Neural cell (in vitro differentiated cells): ENCODE measurements at regions not wholly inside any gene's neighbourhood (a gene's known extent, or its start where the extent isn't known, plus 50 kb on each side); places are given as distances from the start of the nearest gene placed in this dataset.

Source experiments
- EP300 ChIP-seq: fragments of 450-650 bp; conservative IDR thresholded peaks from 2 replicates; pipeline ENCODE4 v1.6.1; 2014; ENCODE audit warnings: antibody characterized with exemption, mild to moderate bottlenecking, moderate library complexity; ENCODE audit not compliant: poor library complexity, severe bottlenecking
- EZH2 ChIP-seq: fragments of 200-600, 300-800 bp; shearing (Covaris generic), sonication (generic); IDR thresholded peaks from 2 replicates; pipeline ENCODE4 v1.6.1; 2014; ENCODE audit warnings: antibody characterized with exemption, low read length, borderline replicate concordance, mild to moderate bottlenecking; ENCODE audit not compliant: insufficient read depth, poor library complexity, severe bottlenecking
- MXI1 ChIP-seq: fragments of 450-650 bp; conservative IDR thresholded peaks from 2 replicates; pipeline ENCODE4 v1.6.1; 2014; ENCODE audit warnings: antibody characterized with exemption, mild to moderate bottlenecking; ENCODE audit not compliant: poor library complexity, severe bottlenecking
- POLR2AphosphoS5 ChIP-seq: IDR thresholded peaks from 2 replicates; pipeline ENCODE4 v1.6.1; 2012
- RAD21 ChIP-seq: fragments of 450-650 bp; conservative IDR thresholded peaks from 2 replicates; pipeline ENCODE4 v1.6.1; 2014; ENCODE audit warnings: antibody characterized with exemption, mild to moderate bottlenecking, moderate library complexity
- TF ChIP-seq, protein P1 (sequence below): fragments of 450-650 bp; IDR thresholded peaks from 2 replicates; pipeline ENCODE4 v1.5.1; 2014; ENCODE audit warnings: antibody characterized with exemption, mild to moderate bottlenecking, moderate library complexity; ENCODE audit not compliant: poor library complexity, severe bottlenecking
- TF ChIP-seq, protein P2 (sequence below): IDR thresholded peaks from 2 replicates; pipeline ENCODE4 v1.6.1; 2012; ENCODE audit warnings: borderline replicate concordance

GRCh38 chr10:94093286-94093905 is 99.7 kb downstream of the PLCE1 start:
- TF ChIP-seq EP300 (no peak), RAD21 (no peak), MXI1 (no peak), EZH2 (no peak), POLR2AphosphoS5 (no peak)
- TF ChIP-seq, protein P1, sequence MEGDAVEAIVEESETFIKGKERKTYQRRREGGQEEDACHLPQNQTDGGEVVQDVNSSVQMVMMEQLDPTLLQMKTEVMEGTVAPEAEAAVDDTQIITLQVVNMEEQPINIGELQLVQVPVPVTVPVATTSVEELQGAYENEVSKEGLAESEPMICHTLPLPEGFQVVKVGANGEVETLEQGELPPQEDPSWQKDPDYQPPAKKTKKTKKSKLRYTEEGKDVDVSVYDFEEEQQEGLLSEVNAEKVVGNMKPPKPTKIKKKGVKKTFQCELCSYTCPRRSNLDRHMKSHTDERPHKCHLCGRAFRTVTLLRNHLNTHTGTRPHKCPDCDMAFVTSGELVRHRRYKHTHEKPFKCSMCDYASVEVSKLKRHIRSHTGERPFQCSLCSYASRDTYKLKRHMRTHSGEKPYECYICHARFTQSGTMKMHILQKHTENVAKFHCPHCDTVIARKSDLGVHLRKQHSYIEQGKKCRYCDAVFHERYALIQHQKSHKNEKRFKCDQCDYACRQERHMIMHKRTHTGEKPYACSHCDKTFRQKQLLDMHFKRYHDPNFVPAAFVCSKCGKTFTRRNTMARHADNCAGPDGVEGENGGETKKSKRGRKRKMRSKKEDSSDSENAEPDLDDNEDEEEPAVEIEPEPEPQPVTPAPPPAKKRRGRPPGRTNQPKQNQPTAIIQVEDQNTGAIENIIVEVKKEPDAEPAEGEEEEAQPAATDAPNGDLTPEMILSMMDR, result no peak
- TF ChIP-seq, protein P2, sequence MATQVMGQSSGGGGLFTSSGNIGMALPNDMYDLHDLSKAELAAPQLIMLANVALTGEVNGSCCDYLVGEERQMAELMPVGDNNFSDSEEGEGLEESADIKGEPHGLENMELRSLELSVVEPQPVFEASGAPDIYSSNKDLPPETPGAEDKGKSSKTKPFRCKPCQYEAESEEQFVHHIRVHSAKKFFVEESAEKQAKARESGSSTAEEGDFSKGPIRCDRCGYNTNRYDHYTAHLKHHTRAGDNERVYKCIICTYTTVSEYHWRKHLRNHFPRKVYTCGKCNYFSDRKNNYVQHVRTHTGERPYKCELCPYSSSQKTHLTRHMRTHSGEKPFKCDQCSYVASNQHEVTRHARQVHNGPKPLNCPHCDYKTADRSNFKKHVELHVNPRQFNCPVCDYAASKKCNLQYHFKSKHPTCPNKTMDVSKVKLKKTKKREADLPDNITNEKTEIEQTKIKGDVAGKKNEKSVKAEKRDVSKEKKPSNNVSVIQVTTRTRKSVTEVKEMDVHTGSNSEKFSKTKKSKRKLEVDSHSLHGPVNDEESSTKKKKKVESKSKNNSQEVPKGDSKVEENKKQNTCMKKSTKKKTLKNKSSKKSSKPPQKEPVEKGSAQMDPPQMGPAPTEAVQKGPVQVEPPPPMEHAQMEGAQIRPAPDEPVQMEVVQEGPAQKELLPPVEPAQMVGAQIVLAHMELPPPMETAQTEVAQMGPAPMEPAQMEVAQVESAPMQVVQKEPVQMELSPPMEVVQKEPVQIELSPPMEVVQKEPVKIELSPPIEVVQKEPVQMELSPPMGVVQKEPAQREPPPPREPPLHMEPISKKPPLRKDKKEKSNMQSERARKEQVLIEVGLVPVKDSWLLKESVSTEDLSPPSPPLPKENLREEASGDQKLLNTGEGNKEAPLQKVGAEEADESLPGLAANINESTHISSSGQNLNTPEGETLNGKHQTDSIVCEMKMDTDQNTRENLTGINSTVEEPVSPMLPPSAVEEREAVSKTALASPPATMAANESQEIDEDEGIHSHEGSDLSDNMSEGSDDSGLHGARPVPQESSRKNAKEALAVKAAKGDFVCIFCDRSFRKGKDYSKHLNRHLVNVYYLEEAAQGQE, result no peak
